ENCODE measurements at regions not wholly inside any gene's neighbourhood (a gene's known extent, or its start where the extent isn't known, plus 50 kb on each side); places are given as distances from the start of the nearest gene placed in this dataset.

- POLR2A ChIA-PET = no interaction called here
- no peak for ATAC-seq
- no peaks in the 10 kb centered on the region for H3K9me3 ChIP-seq (replicated peaks; ENCODE audit: control insufficient read depth, insufficient read depth, low read length)
Measured at GRCh38 chr2:67709835-67710234, 312.7 kb downstream of the ETAA1 start.

More at GRCh38 chr2:67709835-67710234, 312.7 kb downstream of the ETAA1 start:
- WGBS (ENCODE audit: insufficient coverage, insufficient replicate concordance, low lambda C conversion rate, missing lambda C conversion rate) = 14% methylated on average over 2 of the region's 2 CpGs
- CTCF ChIA-PET = no interaction called here
- RAD21 ChIA-PET (ENCODE audit: unreplicated experiment) = no interaction called here
- TF ChIP-seq BMI1 (IDR thresholded peaks at IDR 0.05; ENCODE audit: borderline replicate concordance) = no peak
- TF ChIP-seq CREB1 (IDR thresholded peaks at IDR 0.05; ENCODE audit: low read depth) = no peak
- no peak for TF ChIP-seq CEBPZ (IDR thresholded peaks at IDR 0.05; ENCODE audit: low read depth, low read length)
- TF ChIP-seq NFYA (IDR thresholded peaks at IDR 0.05; ENCODE audit: borderline replicate concordance, low read depth, low read length) = no peak
- TF ChIP-seq GATAD2B (conservative IDR thresholded peaks at IDR 0.05; ENCODE audit: low read depth) = no peak
- TF ChIP-seq IRF3 (IDR thresholded peaks at IDR 0.05) = no peak
- TF ChIP-seq CHD1 (IDR thresholded peaks at IDR 0.05; ENCODE audit: low read depth, low read length) = no peak
- TF ChIP-seq RCOR1 (conservative IDR thresholded peaks at IDR 0.05; ENCODE audit: low read depth, low read length) = no peak
- no peak for TF ChIP-seq STAT1 (conservative IDR thresholded peaks at IDR 0.05)
- no peak for TF ChIP-seq CREM (IDR thresholded peaks at IDR 0.05; ENCODE audit: low read depth)
- no peak for TF ChIP-seq PML (IDR thresholded peaks at IDR 0.05; ENCODE audit: low read length)
- TF ChIP-seq ZBTB33 (IDR thresholded peaks at IDR 0.05) = no peak
- TF ChIP-seq HDAC2 (IDR thresholded peaks at IDR 0.05) = no peak
- TF ChIP-seq HDAC6 (IDR thresholded peaks at IDR 0.05; ENCODE audit: unreplicated experiment) = no peak
- TF ChIP-seq BHLHE40 (IDR thresholded peaks at IDR 0.05; ENCODE audit: borderline replicate concordance in 1 of 2, low read depth in 2 of 2, low read length in 1 of 2) = no peak
- no peak for TF ChIP-seq ZBED1 (IDR thresholded peaks at IDR 0.05; ENCODE audit: borderline replicate concordance)
- TF ChIP-seq POLR2A (IDR thresholded peaks at IDR 0.05; ENCODE audit: low read depth, low read length) = no peak
- no peak for TF ChIP-seq SMAD5 (IDR thresholded peaks at IDR 0.05; ENCODE audit: low read depth)
- TF ChIP-seq SIN3A (IDR thresholded peaks at IDR 0.05; ENCODE audit: low read depth, low read length) = no peak
- Histone ChIP-seq H3K4me1 (ENCODE audit: control insufficient read depth, insufficient read depth, low read length) (no peaks in the 10 kb centered on the region), H3K79me2 (ENCODE audit: control insufficient read depth, insufficient read depth, low read length) (no peaks in the 10 kb centered on the region), H4K20me1 (ENCODE audit: control insufficient read depth, insufficient read depth) (no peaks in the 10 kb centered on the region), H3K27ac (ENCODE audit: control insufficient read depth, insufficient read depth) (no peak overlapping the region), H2AFZ (ENCODE audit: control insufficient read depth, low read depth, low read length) (no peak overlapping the region), H3K36me3 (ENCODE audit: control insufficient read depth in 2 of 2, insufficient read depth in 2 of 2, low read length in 1 of 2) (no peaks in the 10 kb centered on the region), H3K27me3 (replicated peaks in 1 of 2; ENCODE audit: control insufficient read depth in 2 of 2, insufficient read depth in 2 of 2, low read length in 1 of 2) (no peaks in the 10 kb centered on the region; a peak in 1 of 4 replicates), H3K4me3 (no peak overlapping the region), H3K9ac (ENCODE audit: control insufficient read depth, insufficient read depth, low read length) (no peak overlapping the region), H3K4me2 (ENCODE audit: control insufficient read depth, insufficient read depth) (no peak overlapping the region)
- BruUV-seq (replicated peaks) = no TSS peak
- SMC1A ChIA-PET (ENCODE audit: uncharacterized antibody, unreplicated experiment) = no interaction called here
- no peak for DNase-seq (ENCODE audit: low read depth, low spot score)
- FAIRE-seq = no peak
- in situ Hi-C loops (cut with MboI) (no loop called here), intact Hi-C loops (cut with micrococcal nuclease; ENCODE audit: unreplicated experiment) (no loop called here)

Measured in GM12878 (cell line).